Thyroid gland (tissue), 4 donors: ENCODE measurements at regions not wholly inside any gene's neighbourhood (a gene's known extent, or its start where the extent isn't known, plus 50 kb on each side); places are given as distances from the start of the nearest gene placed in this dataset.

Experiments
- CTCF ChIP-seq, 6 experiments: fragments of 200-600 bp in 3 of 6; fragments of 450-650 bp in 3 of 6; sonication (generic) in 3 of 6; IDR thresholded peaks; one replicate each; pipeline ENCODE4 v1.5.1; 2016 to 2019; ENCODE audit warnings: antibody characterized with exemption in 6 of 6, mild to moderate bottlenecking in 2 of 6, inconsistent platforms in 1 of 6, moderate library complexity in 1 of 6
- POLR2A ChIP-seq, 2 donors: fragments of 450-650 bp; IDR thresholded peaks; one replicate each; pipeline ENCODE4 v1.6.1; 2017; ENCODE audit warnings: antibody characterized with exemption in 2 of 2, mild to moderate bottlenecking in 2 of 2, moderate library complexity in 1 of 2

DNA sequence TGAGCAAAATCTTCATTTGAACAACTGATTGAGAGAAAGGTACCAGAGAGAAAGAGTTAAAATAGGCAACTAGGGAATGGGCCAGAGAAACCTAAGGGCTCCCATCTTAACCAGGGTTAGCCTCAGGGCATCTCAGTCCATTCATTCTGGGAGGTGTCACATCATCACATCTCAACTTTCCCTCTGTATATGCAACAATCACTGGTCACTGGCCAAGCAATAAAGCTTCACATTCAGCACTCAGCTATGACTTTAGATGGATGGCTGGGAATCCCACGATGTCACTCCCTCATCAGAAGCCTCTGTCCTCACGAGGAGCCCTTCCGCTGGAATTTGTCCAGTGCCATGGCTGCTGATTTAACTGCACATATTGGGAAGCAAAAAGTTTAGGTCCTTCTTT is 172.1 kb upstream of the MGMT start:
- no peak for TF ChIP-seq CTCF (IDR thresholded peaks at IDR 0.05)
- TF ChIP-seq POLR2A (IDR thresholded peaks at IDR 0.05) = no peak
